Liver (tissue), 8 donors: ENCODE measurements at regions not wholly inside any gene's neighbourhood (a gene's known extent, or its start where the extent isn't known, plus 50 kb on each side); places are given as distances from the start of the nearest gene placed in this dataset.

Experiments
- DNase-seq: peaks from one replicate; pipeline ENCODE4 v3.0.0-alpha.2; 2017; ENCODE audit warnings: low spot score
- H3K27ac ChIP-seq, 2 donors: one replicate each; pipeline ENCODE4 v1.7.0; 2013; ENCODE audit warnings: inconsistent platforms in 2 of 2, low read length in 2 of 2, control low read depth in 1 of 2, low read depth in 1 of 2, mild to moderate bottlenecking in 1 of 2
- H3K27me3 ChIP-seq, 4 donors: one replicate each; pipeline versions ENCODE4 v1.6.1 to v1.7.0; 2013; ENCODE audit warnings: low read length in 3 of 4, inconsistent platforms in 1 of 4, mild to moderate bottlenecking in 1 of 4, moderate library complexity in 1 of 4; ENCODE audit not compliant: control insufficient read depth in 4 of 4, insufficient read depth in 4 of 4
- H3K36me3 ChIP-seq, 4 donors: one replicate each; pipeline versions ENCODE4 v1.6.1 to v1.7.0; 2013; ENCODE audit warnings: low read length in 3 of 4, mild to moderate bottlenecking in 3 of 4, low read depth in 1 of 4, moderate library complexity in 1 of 4; ENCODE audit not compliant: control insufficient read depth in 4 of 4, insufficient read depth in 3 of 4
- H3K4me1 ChIP-seq, 4 donors: one replicate each; pipeline versions ENCODE4 v1.6.1 to v1.7.0; 2013; ENCODE audit warnings: low read length in 3 of 4, mild to moderate bottlenecking in 3 of 4, moderate library complexity in 1 of 4; ENCODE audit not compliant: control insufficient read depth in 4 of 4, insufficient read depth in 4 of 4
- H3K4me3 ChIP-seq, 3 donors: one replicate each; pipeline versions ENCODE4 v1.6.1 to v1.7.0; 2013; ENCODE audit warnings: low read length in 3 of 3, control low read depth in 1 of 3, low read depth in 1 of 3, mild to moderate bottlenecking in 1 of 3
- H3K9ac ChIP-seq, 2 donors: one replicate each; pipeline ENCODE4 v1.7.0; 2013; ENCODE audit warnings: low read length in 2 of 2, mild to moderate bottlenecking in 2 of 2, moderate library complexity in 2 of 2, control low read depth in 1 of 2, low read depth in 1 of 2
- H3K9me3 ChIP-seq, 4 donors: one replicate each; pipeline versions ENCODE4 v1.6.1 to v1.7.0; 2013; ENCODE audit warnings: low read length in 3 of 4; ENCODE audit not compliant: control insufficient read depth in 4 of 4
- ATF3 ChIP-seq: IDR thresholded peaks from 2 replicates; pipeline ENCODE4 v1.6.1; 2016; ENCODE audit warnings: antibody characterized with exemption
- CTCF ChIP-seq: fragments of 150-350 bp; IDR thresholded peaks from 2 replicates; pipeline ENCODE4 v1.5.1; 2017; ENCODE audit warnings: improper control_type of control experiment, low read depth, low read length; ENCODE audit not compliant: missing input control
- EGR1 ChIP-seq, 2 donors: IDR thresholded peaks; 2 replicates each; pipeline ENCODE4 v1.6.1; 2016 to 2018; ENCODE audit warnings: antibody characterized with exemption in 2 of 2, low read depth in 2 of 2
- FOXA1 ChIP-seq: IDR thresholded peaks from 2 replicates; pipeline ENCODE4 v1.6.1; 2016; ENCODE audit warnings: antibody characterized with exemption
- FOXA2 ChIP-seq: IDR thresholded peaks from 2 replicates; pipeline ENCODE4 v1.6.1; 2016; ENCODE audit warnings: antibody characterized with exemption
- GABPA ChIP-seq, 2 donors: IDR thresholded peaks in 1 of 2; conservative IDR thresholded peaks in 1 of 2; 2 replicates each; pipeline ENCODE4 v1.6.1; 2016; ENCODE audit warnings: antibody characterized with exemption in 2 of 2, mild to moderate bottlenecking in 1 of 2, moderate library complexity in 1 of 2
- HNF4A ChIP-seq, 2 donors: conservative IDR thresholded peaks; 2 replicates each; pipeline ENCODE4 v1.6.1; 2016; ENCODE audit warnings: antibody characterized with exemption in 2 of 2, mild to moderate bottlenecking in 2 of 2
- HNF4G ChIP-seq: IDR thresholded peaks from 2 replicates; pipeline ENCODE4 v1.6.1; 2016; ENCODE audit warnings: antibody characterized with exemption
- JUND ChIP-seq, 2 donors: IDR thresholded peaks; 2 replicates each; pipeline ENCODE4 v1.6.1; 2016; ENCODE audit warnings: antibody characterized with exemption in 2 of 2
- MAX ChIP-seq: IDR thresholded peaks from 2 replicates; pipeline ENCODE4 v1.6.1; 2016; ENCODE audit warnings: antibody characterized with exemption
- NR2F2 ChIP-seq: IDR thresholded peaks from 2 replicates; pipeline ENCODE4 v1.6.1; 2016; ENCODE audit warnings: antibody characterized with exemption
- RAD21 ChIP-seq, 2 donors: IDR thresholded peaks; 2 replicates each; pipeline ENCODE4 v1.6.1; 2016; ENCODE audit warnings: antibody characterized with exemption in 2 of 2, mild to moderate bottlenecking in 2 of 2
- REST ChIP-seq: IDR thresholded peaks from 2 replicates; pipeline ENCODE4 v1.6.1; 2016; ENCODE audit warnings: antibody characterized with exemption, mild to moderate bottlenecking
- RXRA ChIP-seq, 2 donors: IDR thresholded peaks; 2 replicates each; pipeline ENCODE4 v1.6.1; 2017 to 2018; ENCODE audit warnings: antibody characterized with exemption in 2 of 2, mild to moderate bottlenecking in 1 of 2
- SP1 ChIP-seq: IDR thresholded peaks from 2 replicates; pipeline ENCODE4 v1.6.1; 2018; ENCODE audit warnings: antibody characterized with exemption, mild to moderate bottlenecking
- TAF1 ChIP-seq: conservative IDR thresholded peaks from 2 replicates; pipeline ENCODE4 v1.6.1; 2016; ENCODE audit warnings: antibody characterized with exemption, mild to moderate bottlenecking
- YY1 ChIP-seq: IDR thresholded peaks from 2 replicates; pipeline ENCODE4 v1.6.1; 2016; ENCODE audit warnings: antibody characterized with exemption, mild to moderate bottlenecking
- ZBTB33 ChIP-seq: IDR thresholded peaks from 2 replicates; pipeline ENCODE4 v1.6.1; 2016; ENCODE audit warnings: antibody characterized with exemption
- WGBS: extraction: QIAGEN DNeasy Blood & Tissue Kit; methylation state at CpG from one replicate; pipeline ENCODE4 v1.1.7; 2013; 5-methylcytosine and 5-hydroxymethylcytosine counted together
- donor health status: healthy.
- donor health status: healthy.
- donor health status: healthy.
- donor health status: healthy.
- donor health status: healthy.

DNA sequence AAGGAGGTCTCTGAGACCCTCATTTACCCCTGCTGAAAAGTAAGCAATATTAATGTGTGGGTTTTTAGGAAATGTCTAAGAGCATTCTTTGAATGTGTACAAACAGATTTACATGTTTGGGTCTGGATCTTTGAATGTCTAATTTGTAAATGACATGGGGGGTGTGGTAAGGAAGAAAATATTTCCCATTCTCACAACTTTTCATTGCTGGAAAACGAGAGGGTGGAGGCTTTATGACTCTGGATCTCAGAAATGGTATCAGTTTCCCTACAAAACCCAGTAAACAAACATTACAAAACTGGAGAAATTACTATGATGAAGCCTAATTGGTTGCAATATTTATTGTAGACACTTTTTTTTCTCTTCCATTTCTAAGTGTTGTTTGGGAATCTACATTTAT is 98.1 kb upstream of the FOXB1 start (continued):
- no peak for TF ChIP-seq REST

- Histone ChIP-seq H3K9me3 (no peaks in the 10 kb centered on the region), H3K36me3 (no peaks in the 10 kb centered on the region), H3K9ac (no peak overlapping the region), H3K27me3 (peaks cover 0 to 8% (median 0%) of the 10 kb centered on the region in 4 donors), H3K4me3 (no peak overlapping the region), H3K27ac (no peak overlapping the region), H3K4me1 (peaks cover 0 to 8% (median 5%) of the 10 kb centered on the region in 4 donors)
- DNase-seq: no peak
- WGBS: 45% methylated on average over 4 of the region's 4 CpGs
- TF ChIP-seq RXRA (IDR thresholded peaks at IDR 0.05) (no peak), ZBTB33 (no peak), HNF4G (no peak), GABPA (IDR thresholded peaks at IDR 0.05 in 1 of 2, conservative IDR thresholded peaks at IDR 0.05 in 1 of 2) (no peak), TAF1 (no peak), HNF4A (conservative IDR thresholded peaks at IDR 0.05) (no peak), MAX (no peak), FOXA1 (no peak), NR2F2 (no peak), FOXA2 (no peak), EGR1 (IDR thresholded peaks at IDR 0.05; ENCODE audit: low read depth in 2 of 2) (no peak), REST (no peak), YY1 (no peak), JUND (IDR thresholded peaks at IDR 0.05) (no peak), ATF3 (no peak), SP1 (no peak), RAD21 (IDR thresholded peaks at IDR 0.05) (no peak), CTCF (no peak)
These were observed 98.9 kb upstream of the FOXB1 start for GRCh38 chr15:59905176-59905575.
